Right lobe of liver (tissue), 4 donors: ENCODE measurements at regions not wholly inside any gene's neighbourhood (a gene's known extent, or its start where the extent isn't known, plus 50 kb on each side); places are given as distances from the start of the nearest gene placed in this dataset.

Experiments
- CTCF ChIP-seq, 4 donors: fragments of 200-600 bp in 3 of 4; fragments of 450-650 bp in 1 of 4; IDR thresholded peaks; one replicate each; pipeline versions ENCODE4 v1.5.1 to v1.8.0; 2016 to 2022; ENCODE audit warnings: antibody characterized with exemption in 4 of 4, mild to moderate bottlenecking in 2 of 4
- POLR2A ChIP-seq: fragments of 450-650 bp; IDR thresholded peaks from one replicate; pipeline ENCODE4 v1.6.1; 2017; ENCODE audit warnings: antibody characterized with exemption, mild to moderate bottlenecking
- donor health status: DM: no; HTN: no; CAD: no.
- donor health status: DM: no; HTN: no; CAD: no.
- donor health status: DM: no; HTN: yes; CAD: no.

DNA sequence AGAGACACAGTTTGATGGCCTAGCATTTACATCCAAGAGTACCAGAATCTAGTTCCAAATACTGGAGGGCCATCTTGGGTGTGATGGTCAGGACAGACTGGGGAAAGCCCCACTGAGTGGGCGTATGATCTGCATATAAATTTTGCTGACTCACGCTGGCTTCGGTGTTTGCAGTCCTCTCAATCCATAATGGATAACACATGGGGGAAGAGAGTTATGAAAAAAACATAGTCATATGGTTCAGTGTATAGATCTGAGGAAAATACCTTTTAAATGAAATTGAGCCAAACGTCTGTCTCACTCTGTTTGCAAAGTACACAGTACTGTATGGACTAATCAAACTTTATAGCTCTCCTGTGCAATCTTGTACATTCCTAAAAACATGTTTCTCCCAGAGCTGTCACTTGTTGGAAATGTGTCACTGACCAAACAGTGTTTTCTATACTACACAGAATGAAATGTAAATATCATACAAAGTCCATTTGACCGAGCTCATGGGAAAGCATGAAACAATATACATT lies 125.3 kb upstream of the THBS1 start:
- TF ChIP-seq POLR2A: no peak
- no peak for TF ChIP-seq CTCF (IDR thresholded peaks at IDR 0.05)
